CD4-positive, alpha-beta T cell treated with Interleukin-2 at 100 ng/mL for 4 hours (primary cell): ENCODE measurements at regions not wholly inside any gene's neighbourhood (a gene's known extent, or its start where the extent isn't known, plus 50 kb on each side); places are given as distances from the start of the nearest gene placed in this dataset.

ENCODE experiments used
- DNase-seq: peaks from one replicate; pipeline ENCODE4 v3.0.0-alpha.2; 2020; ENCODE audit warnings: low spot score

DNA sequence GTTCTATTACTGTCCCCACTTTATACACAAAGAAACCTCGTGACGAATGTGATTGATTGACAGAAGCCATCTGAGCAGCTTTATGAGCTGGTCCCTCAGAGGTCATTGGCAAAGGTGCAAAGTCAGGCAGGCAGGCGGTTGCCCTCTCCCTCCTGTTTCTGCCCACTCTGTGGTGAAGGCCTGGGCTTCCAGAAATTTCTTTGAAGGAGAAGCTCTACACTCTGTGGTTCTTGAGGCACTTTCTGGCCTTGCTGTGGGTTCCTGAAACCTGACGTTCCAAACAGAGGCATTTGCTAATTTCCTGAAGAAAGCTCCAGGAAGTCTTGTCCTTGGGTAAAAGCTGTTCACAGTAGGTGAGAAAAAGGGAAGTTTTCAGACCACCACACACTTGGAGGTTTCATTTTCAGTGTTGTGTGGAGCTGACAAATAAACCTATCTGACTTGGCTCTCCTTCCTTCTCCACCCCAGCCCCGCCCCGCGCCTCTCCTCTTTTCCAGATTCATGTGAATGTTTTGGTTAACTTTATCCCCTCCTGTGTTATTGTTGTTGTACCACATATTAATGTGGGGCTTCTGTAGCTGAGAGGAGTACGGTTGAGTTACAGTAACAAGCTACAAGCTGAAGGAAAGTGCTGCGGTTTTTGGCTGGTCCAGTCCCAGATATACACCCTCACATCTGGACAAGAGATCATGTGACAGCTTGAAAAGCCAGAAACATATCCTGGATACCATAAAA lies 274.1 kb downstream of the CLIC5 start:
- DNase-seq: no peak

GRCh38 chr6:45739058-45739457 lies 276.6 kb downstream of the CLIC5 start:
- DNase-seq: no peak

DNA sequence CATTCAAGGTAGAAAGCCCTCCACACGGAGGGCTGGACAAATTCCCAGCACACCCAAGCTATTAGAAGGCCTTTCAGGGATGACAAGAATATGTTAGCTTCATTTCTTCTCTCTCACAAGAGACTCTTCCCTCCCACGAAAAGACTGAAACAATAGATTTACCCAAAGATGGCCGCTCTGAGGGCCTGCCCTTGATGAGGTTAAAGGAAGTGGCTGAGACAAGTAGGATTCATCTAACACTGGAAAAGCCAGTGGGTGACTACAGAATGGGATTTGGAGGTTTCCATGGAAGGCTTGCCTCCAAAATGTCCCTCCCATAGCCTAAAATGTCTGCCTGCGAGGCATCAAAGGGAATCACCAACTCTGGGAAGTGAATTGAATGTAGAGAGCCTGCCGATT lies 277.6 kb downstream of the CLIC5 start:
- DNase-seq: no peak

GRCh38 chr6:45737331-45738056 lies 278.2 kb downstream of the CLIC5 start:
- no peak for DNase-seq

DNA sequence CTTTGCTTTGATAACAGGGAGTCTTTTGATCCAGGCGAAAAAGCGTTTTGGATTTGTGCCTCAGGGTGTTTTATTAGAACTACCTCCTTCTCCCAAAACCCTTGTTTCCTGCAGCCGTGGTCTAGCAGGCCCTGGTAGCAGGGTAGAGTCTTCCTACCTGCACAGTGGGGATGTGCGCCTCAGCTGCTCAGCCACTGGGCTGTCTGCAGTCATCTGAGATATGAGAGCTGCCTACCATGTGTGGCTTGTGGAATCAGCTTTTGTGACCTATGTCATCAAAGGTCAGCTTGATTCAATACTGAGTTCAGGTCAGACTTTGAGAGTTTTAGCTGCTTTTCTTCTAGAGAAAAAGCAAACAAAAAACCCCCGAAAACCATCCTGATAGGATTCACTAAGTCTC lies 279.5 kb downstream of the CLIC5 start:
- no peak for DNase-seq

DNA sequence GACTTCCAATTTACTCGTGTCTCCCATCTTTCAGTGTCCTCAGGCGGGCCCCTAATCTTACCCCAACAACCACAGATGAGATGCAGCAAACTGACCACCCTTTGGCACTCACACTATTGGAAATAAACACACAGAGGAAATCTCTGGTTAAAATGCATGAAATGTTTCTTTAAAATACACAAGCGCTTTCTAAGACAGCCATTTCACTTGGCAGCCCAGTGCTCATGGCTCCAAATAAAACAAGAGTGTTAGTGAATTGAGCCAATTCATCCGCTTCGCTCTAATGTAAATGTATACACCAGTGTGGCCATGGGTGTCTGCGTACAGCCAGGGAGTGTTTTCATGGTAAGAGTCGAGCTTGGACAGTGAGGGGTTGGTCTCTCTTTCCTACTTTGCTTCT lies 282.9 kb downstream of the CLIC5 start:
- DNase-seq: no peak

DNA sequence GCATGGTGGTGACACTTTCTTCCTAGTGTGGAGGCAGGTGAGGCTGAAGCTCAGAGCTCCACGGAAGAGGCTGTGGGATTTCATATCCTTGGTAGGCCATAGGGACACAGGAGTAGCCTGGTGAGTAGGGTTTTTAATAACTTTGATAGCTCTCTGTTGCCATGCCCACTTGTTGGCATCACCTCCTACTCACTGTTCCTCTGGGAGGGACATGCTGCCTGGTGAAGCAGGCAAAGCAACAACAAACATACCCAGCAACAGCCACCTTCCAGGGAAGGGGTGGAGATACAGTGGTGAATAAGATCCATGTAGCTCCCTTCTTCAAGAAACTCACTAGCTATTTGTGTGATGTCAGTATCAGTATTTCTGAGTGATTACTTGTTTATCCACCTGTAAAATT lies 285.4 kb downstream of the CLIC5 start:
- DNase-seq: no peak

DNA sequence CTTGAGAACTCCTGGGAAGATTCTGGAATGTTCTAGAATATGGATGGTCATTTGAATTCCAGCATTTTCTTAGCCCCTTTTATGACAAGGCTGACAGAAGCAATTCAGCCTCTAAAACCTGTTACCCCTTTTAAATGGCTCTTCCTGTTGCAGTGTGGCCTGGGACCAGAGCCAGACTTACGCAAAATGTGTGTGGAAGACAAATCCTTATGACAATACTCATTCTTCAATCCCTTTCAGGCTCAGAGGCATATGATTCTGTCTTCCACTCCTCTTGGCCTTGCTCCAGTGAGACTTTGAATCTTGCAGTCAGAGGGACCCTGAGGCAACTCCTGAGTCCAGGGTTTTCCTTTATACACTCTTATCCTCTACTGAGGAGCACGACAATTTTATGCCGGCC lies 287.0 kb downstream of the CLIC5 start:
- no peak for DNase-seq

- no peak for DNase-seq
These were observed 287.7 kb downstream of the CLIC5 start for GRCh38 chr6:45727819-45728449.

DNA sequence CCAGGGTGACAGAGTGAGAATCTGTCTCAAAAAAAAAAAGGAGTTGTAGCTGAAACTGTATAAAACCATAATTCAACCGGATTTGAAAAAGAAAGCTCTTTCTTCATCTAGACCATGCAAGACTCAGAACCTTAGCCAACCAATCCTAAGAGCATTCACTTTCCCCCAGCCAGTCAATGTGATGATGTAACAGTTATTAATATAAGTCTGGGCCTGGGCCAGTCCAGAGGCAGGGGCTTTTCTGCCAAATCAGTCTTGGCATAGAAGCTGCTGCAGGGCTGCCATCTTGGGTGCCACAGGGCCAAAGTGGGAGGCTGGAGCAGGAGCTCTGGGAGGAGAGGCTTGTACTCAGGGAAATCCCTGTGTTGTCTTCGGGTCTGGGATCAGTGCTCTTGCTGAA lies 288.4 kb downstream of the CLIC5 start:
- DNase-seq: no peak

DNA sequence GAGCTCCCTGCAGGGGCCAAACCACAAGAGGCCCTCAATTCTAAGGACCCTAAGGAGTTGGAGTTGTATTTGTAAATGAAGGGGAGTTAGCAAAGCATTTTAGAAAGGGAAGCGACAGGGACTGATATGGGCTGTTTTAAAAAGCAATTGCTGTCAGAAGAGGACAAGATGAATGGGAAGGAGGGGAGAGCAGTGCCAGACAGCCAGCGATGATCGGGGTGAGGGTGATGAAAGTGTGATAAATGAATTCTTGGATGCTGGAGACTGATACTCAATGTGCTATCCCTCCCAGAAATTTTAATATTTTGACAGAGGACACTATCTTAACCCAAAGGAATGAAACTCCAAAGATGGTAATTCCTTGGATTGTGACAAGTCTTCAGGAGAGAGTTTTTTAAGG lies 289.2 kb downstream of the CLIC5 start:
- no peak for DNase-seq

DNA sequence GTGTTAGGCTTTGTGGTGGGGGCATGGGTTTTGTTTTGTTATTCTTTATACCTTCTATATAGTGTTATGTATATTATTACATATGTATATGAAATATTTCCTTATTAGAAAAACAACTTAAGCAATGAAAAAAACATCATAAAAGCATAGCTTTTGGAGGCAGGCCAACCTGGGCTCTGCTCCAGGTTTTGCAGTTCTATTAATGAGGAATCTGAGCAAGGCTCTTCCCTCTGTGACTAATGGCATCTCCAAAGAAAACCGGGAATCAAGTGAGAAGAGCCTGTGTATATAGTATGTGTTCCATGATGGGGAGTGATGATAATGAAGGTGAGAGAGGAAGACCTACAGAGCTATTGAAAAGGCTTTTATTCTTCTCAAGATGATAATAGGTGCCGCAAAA lies 291.1 kb downstream of the CLIC5 start:
- DNase-seq: no peak

DNA sequence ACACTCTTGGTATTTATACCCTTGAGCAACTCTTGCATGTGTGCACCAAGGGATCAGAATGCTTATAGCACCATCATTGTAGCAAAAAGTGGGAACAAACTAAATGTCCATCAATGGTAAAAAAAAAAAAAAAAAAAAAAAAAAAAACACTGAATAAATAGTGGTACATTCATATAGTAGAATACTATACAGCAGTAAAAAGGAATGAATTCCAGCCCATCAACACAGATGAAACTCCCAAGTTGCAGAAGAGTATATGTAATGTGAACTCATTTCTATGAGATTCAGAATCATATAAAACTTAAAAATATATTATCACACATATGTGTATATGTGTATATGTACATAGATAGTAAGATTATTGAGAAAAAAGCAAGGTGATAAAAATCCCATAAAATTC lies 291.6 kb downstream of the CLIC5 start:
- no peak for DNase-seq

DNA sequence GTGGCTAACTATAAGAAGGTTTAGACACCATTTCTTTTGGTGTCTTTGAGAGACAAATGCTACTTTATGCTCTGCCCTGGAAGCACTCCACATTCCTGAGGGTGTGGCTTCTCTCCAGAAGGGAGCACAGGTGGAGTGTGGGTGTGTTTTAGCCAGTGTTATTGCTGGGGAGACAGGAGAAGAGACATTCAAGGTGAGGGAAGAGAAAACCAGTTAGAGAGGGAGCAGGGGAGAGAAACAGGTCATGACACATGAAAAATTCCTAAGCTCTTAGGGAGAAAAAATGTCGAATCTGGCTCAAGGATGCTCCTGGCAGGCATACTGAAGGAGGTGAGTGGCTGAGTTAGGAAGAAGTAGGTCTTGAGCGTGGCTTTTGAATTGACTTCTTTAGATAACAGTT lies 292.8 kb downstream of the CLIC5 start:
- no peak for DNase-seq

DNA sequence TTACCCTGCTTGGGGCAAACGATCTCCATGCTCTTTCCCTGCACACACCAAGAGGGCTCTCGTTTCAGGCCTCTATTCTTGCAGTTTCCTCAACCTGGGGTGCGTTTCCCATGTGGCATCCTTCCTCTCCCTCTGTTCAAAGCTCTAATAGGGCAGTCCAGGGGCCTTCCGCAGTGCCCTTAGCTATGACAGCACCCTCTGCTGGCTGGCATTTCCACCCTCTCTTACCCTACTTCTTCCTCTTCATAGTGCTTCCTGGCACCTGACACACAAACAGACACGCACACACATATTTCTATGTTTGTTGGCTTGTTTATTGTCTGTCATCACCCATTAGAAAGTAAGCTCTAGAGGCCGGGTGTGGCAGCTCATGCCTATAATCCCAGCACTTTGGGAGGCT lies 294.0 kb downstream of the CLIC5 start:
- DNase-seq: no peak

- no peak for DNase-seq
These were observed 296.8 kb downstream of the CLIC5 start for GRCh38 chr6:45718871-45719270.

- DNase-seq: no peak
These were observed 297.5 kb downstream of the CLIC5 start for GRCh38 chr6:45718131-45718530.

GRCh38 chr6:45717715-45718114 lies 297.9 kb downstream of the CLIC5 start:
- no peak for DNase-seq

DNA sequence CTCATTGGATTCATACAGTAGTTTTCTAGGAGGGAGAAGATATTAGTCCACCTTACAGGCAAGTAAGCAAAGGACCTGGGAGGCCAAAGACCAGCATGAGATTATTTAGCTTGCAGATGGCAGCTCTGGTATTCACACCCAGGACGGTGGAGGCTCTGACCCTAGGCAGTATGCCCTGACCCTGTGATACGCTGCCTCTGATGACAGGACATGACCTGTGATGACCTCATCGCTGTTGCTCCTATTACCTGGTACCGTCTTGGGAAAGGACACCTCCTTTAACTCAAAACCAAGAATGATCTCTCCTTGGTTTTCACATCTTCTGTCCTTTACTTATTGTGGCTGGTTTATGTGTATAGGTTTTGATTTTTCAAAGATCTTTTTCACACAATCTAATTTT lies 298.6 kb downstream of the CLIC5 start:
- DNase-seq: no peak

DNA sequence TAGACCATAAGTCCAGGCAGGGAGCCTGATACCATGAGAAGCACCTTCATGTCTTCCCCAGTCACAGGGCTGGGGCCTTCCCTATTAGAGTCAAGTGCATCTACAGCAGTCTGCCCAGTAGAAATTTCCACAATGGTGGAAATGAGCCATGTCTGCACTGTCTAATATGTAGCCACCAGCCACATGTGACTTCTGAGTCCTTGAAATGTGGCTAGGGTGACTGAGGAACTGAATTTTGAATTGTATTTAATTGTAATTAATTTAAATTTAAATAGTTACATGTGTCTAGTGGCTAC lies 300.2 kb downstream of the CLIC5 start:
- no peak for DNase-seq

DNA sequence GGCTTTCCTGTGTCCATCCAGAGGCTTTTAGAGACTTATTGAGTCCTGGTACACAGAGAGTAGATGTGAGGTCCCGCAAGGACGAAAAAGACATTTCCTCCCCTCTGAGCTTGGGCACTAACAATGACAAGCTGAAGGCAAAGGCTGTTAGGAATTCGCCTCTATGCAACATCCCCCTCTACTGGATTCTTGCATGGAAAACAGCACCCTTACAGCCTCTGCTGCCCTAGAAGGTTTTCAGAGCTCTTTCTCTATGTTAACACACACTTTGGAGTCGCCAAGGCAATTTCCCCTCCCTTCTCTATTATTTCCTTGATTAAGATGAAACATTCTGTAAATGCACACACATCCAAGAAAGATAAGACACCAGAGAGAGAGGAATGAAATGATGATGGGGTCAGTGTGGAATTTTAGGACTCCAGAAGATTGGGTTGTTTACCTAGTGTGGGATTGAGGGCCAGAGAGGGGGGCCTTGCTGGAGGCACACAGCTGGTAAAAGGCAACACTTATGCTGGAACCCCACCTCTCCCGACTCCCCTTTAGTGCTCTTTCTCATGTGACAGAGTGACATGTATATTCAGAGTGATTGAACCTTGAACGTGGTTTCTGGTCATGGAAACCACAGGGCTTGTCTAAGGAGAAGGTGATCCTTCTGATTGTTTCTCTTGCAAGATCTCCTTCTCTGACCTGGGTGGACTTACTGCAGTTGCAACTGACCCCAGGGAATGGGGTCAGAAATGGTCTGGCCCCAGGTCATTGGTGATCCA lies 300.7 kb downstream of the CLIC5 start:
- DNase-seq: peak; percentile 79

- DNase-seq: no peak
These were observed 301.5 kb downstream of the CLIC5 start for GRCh38 chr6:45714006-45714730.
